ENCODE measurements at regions not wholly inside any gene's neighbourhood (a gene's known extent, or its start where the extent isn't known, plus 50 kb on each side); places are given as distances from the start of the nearest gene placed in this dataset.
"Not testable (repeated sequence)": the region's sequence is repeated elsewhere in the genome, so short reads cannot be mapped to it uniquely, and the experiment has no call there.

DNA sequence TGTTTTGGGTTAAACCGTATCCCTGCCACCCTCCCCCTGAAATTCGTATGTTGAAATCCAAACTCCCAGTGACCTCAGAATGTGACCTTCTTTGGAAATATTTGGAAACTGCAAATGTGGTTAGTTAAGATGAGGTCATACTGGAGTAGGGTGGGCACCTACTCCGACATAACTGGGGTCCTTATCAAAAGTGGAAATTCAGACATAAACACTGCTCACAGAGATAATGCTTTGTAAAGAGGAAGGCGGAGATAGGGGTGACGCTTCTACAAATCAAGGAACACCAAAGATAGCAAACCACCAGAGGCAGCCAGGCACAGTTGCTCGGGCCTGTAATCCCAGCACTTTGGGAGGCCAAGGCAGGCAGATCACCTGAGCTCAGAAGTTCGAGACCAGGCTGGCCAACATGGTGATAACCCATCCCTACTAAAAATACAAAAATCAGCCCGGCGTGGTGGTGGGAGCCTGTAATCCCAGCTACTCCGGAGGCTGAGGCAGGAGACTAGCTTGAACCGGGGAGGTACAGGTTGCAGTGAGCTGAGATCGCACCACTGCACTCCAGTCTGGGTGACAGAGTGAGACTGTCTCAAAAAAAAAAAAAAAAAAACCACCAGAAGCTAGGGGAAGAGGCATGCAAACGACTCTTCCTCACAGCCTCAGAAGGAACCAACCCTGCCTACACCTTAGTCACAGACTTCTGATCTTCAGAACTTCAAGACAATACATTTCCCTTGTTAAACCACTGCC, 51.1 kb upstream of the CHD2 start:
- no peak for DNase-seq (ENCODE audit: low spot score)
- POLR2A ChIA-PET (ENCODE audit: low non-redundant PET) = interaction anchor here (0.6 kb wide), 1 partner anchor 13 kb away, joined by 3 read pairs; no protein-coding TSS in a partner anchor
- CTCF ChIA-PET = interaction anchor here (0.6 kb wide), 1 partner anchor 19 kb away, joined by 3 read pairs; no protein-coding TSS in a partner anchor
- TF ChIP-seq, protein P1, sequence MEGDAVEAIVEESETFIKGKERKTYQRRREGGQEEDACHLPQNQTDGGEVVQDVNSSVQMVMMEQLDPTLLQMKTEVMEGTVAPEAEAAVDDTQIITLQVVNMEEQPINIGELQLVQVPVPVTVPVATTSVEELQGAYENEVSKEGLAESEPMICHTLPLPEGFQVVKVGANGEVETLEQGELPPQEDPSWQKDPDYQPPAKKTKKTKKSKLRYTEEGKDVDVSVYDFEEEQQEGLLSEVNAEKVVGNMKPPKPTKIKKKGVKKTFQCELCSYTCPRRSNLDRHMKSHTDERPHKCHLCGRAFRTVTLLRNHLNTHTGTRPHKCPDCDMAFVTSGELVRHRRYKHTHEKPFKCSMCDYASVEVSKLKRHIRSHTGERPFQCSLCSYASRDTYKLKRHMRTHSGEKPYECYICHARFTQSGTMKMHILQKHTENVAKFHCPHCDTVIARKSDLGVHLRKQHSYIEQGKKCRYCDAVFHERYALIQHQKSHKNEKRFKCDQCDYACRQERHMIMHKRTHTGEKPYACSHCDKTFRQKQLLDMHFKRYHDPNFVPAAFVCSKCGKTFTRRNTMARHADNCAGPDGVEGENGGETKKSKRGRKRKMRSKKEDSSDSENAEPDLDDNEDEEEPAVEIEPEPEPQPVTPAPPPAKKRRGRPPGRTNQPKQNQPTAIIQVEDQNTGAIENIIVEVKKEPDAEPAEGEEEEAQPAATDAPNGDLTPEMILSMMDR (conservative IDR thresholded peaks at IDR 0.05; ENCODE audit: low read depth) = no peak
- no peak overlapping the region for H3K27ac ChIP-seq

DNA sequence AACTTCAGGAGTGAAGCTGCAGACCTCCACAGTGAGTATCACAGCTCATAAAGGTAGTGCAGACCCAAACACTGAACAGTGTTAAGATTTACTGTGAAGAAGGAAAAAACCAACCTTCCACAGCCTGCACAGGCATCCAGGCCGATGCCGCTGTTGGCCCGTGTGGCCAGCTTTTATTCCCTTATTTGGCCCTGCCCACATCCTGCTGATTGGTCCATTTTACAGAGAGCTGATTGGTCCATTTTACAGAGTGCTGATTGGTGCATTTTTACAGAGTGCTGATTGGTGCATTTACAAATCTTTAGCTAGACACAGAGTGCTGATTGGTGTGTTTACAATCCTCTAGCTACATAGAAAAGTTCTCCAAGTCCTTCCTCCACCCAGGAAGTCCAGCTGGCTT, 49.9 kb upstream of the CHD2 start:
- POLR2A ChIA-PET (ENCODE audit: low non-redundant PET); DNase-seq (ENCODE audit: low spot score): not testable (repeated sequence)
- CTCF ChIA-PET = interaction anchor here (0.6 kb wide), 2 partner anchors 16 to 1740 kb away, joined by 3 read pairs; no protein-coding TSS in a partner anchor

More for the DNA sequence above, 49.9 kb upstream of the CHD2 start:
- not testable (repeated sequence) for H3K27ac ChIP-seq
